ENCODE measurements at regions not wholly inside any gene's neighbourhood (a gene's known extent, or its start where the extent isn't known, plus 50 kb on each side); places are given as distances from the start of the nearest gene placed in this dataset.

DNA sequence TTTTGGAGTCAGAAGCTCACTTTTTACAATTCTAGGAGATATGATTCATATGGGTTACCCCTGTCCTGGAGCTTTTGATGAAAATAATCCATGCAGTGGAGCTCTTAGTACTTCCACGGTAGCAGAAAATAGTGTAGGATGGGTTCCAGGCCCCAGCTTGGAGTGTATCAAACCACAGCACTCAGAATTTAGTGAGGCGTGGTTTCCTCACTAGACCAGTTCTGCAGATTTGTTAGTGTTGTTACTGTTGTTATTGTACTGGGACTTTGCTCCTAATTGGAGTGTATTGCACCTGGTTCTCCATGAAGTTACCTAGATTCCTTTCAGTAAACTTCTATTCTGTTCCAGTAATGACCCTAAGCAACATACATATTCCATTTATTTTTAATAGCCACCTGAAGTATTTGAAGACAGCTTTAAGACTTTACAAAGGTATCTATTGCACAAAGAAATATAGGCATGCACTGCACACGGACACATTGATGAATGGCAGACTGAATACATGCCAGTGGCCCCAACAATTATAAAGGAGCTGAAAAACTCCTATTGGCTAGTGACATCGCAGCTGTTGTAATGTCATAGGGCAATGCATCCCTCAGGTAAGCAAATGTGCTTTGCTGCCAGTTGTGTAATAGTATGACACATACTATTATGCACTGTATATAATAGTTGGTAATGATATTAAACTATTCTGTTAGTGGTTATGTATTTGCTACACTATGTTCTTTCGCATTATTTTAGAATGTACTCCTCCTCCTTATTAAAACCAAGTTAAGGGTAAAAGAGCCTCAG, 1058.0 kb downstream of the KCNT2 start:
- no peaks in the 10 kb centered on the region for H3K79me2 ChIP-seq (ENCODE audit: insufficient read depth, low read length)
- DNase-seq (no peak), ATAC-seq (ENCODE audit: insufficient read depth, low read depth) (no peak)
- no peaks in the 10 kb centered on the region for H3K27me3 ChIP-seq (ENCODE audit: insufficient read depth, low read length, poor library complexity)
- H3K9me3 ChIP-seq (ENCODE audit: insufficient read depth, low read length, severe bottlenecking) = no peaks in the 10 kb centered on the region
- no peak overlapping the region for H3K4me3 ChIP-seq (ENCODE audit: low read depth in 1 of 2, low read length in 2 of 2)
- H3K4me1 ChIP-seq (ENCODE audit: insufficient read depth, low read length) = no peaks in the 10 kb centered on the region
- TF ChIP-seq, protein P1, sequence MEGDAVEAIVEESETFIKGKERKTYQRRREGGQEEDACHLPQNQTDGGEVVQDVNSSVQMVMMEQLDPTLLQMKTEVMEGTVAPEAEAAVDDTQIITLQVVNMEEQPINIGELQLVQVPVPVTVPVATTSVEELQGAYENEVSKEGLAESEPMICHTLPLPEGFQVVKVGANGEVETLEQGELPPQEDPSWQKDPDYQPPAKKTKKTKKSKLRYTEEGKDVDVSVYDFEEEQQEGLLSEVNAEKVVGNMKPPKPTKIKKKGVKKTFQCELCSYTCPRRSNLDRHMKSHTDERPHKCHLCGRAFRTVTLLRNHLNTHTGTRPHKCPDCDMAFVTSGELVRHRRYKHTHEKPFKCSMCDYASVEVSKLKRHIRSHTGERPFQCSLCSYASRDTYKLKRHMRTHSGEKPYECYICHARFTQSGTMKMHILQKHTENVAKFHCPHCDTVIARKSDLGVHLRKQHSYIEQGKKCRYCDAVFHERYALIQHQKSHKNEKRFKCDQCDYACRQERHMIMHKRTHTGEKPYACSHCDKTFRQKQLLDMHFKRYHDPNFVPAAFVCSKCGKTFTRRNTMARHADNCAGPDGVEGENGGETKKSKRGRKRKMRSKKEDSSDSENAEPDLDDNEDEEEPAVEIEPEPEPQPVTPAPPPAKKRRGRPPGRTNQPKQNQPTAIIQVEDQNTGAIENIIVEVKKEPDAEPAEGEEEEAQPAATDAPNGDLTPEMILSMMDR (IDR thresholded peaks at IDR 0.05; ENCODE audit: borderline replicate concordance, extremely low read depth, low read length, poor library complexity, severe bottlenecking) = no peak
- TF ChIP-seq EZH2 (IDR thresholded peaks at IDR 0.05; ENCODE audit: borderline replicate concordance, low read depth, low read length, severe bottlenecking) = no peak
- H3K36me3 ChIP-seq (ENCODE audit: insufficient read depth, low read length) = no peaks in the 10 kb centered on the region
- no peak overlapping the region for H3K9ac ChIP-seq (ENCODE audit: low read depth, low read length)
- no peak overlapping the region for H3K27ac ChIP-seq (ENCODE audit: low read length)
- H4K20me1 ChIP-seq (ENCODE audit: insufficient read depth, low read length) = no peaks in the 10 kb centered on the region
- no peak overlapping the region for H2AFZ ChIP-seq (ENCODE audit: low read depth, low read length)
- H3K4me2 ChIP-seq (ENCODE audit: insufficient read depth, low read length) = no peak overlapping the region

DNA sequence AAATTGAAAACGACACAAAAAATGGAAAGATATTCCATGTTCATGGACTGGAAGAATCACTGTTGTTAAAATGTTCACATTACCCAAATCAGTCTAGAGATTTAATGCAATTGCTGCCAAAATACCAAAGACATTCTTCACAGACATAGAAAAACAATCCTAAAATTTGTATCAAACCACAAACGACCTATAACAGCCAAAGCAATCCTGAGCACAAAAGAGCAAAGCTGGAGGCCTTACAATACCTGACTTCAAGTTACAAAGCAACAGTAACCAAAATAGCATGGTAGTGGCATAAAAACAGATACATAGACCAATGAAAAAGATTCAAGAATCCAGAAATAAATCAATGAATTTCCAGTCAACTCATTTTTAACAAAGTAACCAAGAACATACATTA, 1077.3 kb downstream of the KCNT2 start:
- no peak overlapping the region for H3K4me2 ChIP-seq (ENCODE audit: insufficient read depth, low read length)
- ATAC-seq (ENCODE audit: insufficient read depth, low read depth) = no peak
- no peak for DNase-seq
- no peak overlapping the region for H3K9ac ChIP-seq (ENCODE audit: low read depth, low read length)
- H3K27me3 ChIP-seq (ENCODE audit: insufficient read depth, low read length, poor library complexity) = no peaks in the 10 kb centered on the region
- no peak overlapping the region for H3K4me3 ChIP-seq (ENCODE audit: low read depth in 1 of 2, low read length in 2 of 2)
- H3K36me3 ChIP-seq (ENCODE audit: insufficient read depth, low read length) = no peaks in the 10 kb centered on the region
- H3K9me3 ChIP-seq (ENCODE audit: insufficient read depth, low read length, severe bottlenecking) = no peaks in the 10 kb centered on the region
- H4K20me1 ChIP-seq (ENCODE audit: insufficient read depth, low read length) = no peaks in the 10 kb centered on the region
- no peak overlapping the region for H2AFZ ChIP-seq (ENCODE audit: low read depth, low read length)
- no peaks in the 10 kb centered on the region for H3K79me2 ChIP-seq (ENCODE audit: insufficient read depth, low read length)
- no peaks in the 10 kb centered on the region for H3K4me1 ChIP-seq (ENCODE audit: insufficient read depth, low read length)
- H3K27ac ChIP-seq (ENCODE audit: low read length) = no peak overlapping the region
- TF ChIP-seq, protein P1 (IDR thresholded peaks at IDR 0.05; ENCODE audit: borderline replicate concordance, extremely low read depth, low read length, poor library complexity, severe bottlenecking) = no peak
- no peak for TF ChIP-seq EZH2 (IDR thresholded peaks at IDR 0.05; ENCODE audit: borderline replicate concordance, low read depth, low read length, severe bottlenecking)

DNA sequence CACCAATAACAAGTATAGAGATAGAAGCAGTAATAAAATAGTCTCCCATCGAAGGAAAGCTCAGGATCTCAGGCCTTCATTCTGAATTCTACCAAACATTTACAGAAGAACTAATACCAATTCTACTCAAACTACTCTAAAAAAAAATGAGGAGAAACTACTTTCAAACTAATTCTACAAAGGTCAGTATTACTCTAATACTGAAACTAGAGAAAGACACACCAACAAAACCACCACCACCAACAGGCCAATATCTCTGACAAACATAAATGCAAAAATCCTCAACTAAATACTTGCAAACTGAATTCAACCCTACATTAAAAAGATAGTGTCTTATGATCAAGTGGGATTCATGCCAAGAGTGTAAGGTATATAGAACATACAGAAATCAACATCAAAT, 1078.4 kb downstream of the KCNT2 start:
- no peak overlapping the region for H3K4me2 ChIP-seq (ENCODE audit: insufficient read depth, low read length)
- no peaks in the 10 kb centered on the region for H3K79me2 ChIP-seq (ENCODE audit: insufficient read depth, low read length)
- H3K27ac ChIP-seq (ENCODE audit: low read length) = no peak overlapping the region
- H3K9ac ChIP-seq (ENCODE audit: low read depth, low read length) = no peak overlapping the region
- no peaks in the 10 kb centered on the region for H4K20me1 ChIP-seq (ENCODE audit: insufficient read depth, low read length)
- no peak for TF ChIP-seq EZH2 (IDR thresholded peaks at IDR 0.05; ENCODE audit: borderline replicate concordance, low read depth, low read length, severe bottlenecking)
- TF ChIP-seq, protein P1 (IDR thresholded peaks at IDR 0.05; ENCODE audit: borderline replicate concordance, extremely low read depth, low read length, poor library complexity, severe bottlenecking) = no peak
- no peak overlapping the region for H2AFZ ChIP-seq (ENCODE audit: low read depth, low read length)
- DNase-seq (no peak), ATAC-seq (ENCODE audit: insufficient read depth, low read depth) (no peak)
- H3K4me3 ChIP-seq (ENCODE audit: low read depth in 1 of 2, low read length in 2 of 2) = no peak overlapping the region
- no peaks in the 10 kb centered on the region for H3K36me3 ChIP-seq (ENCODE audit: insufficient read depth, low read length)
- H3K27me3 ChIP-seq (ENCODE audit: insufficient read depth, low read length, poor library complexity) = no peaks in the 10 kb centered on the region
- H3K4me1 ChIP-seq (ENCODE audit: insufficient read depth, low read length) = no peaks in the 10 kb centered on the region
- H3K9me3 ChIP-seq (ENCODE audit: insufficient read depth, low read length, severe bottlenecking) = no peaks in the 10 kb centered on the region
